ENCODE measurements at regions not wholly inside any gene's neighbourhood (a gene's known extent, or its start where the extent isn't known, plus 50 kb on each side); places are given as distances from the start of the nearest gene placed in this dataset.
"Not testable (repeated sequence)": the region's sequence is repeated elsewhere in the genome, so short reads cannot be mapped to it uniquely, and the experiment has no call there.

DNA sequence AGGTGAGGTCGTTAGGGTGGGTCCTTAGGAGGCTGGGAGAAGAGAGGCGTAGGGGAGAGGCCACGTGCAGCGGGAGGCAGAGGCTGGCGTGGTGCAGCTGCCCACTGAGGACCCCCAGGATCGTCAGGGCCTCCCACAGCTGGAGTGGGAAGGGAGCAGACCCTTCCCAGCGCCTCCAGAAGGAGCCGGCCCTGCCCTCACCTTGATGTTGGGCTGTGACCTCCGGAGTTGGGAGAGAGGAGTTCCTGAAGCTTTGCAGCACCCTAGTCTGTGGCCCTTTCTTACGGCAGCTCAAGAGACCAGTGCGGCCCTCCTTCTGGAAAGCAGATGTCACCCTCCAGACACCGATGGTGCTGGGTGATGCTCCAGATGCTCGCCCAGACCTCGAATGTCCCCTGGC is 156.5 kb upstream of the ZNF469 start:
- not testable (repeated sequence) for H3K27me3 ChIP-seq (replicated peaks); H3K27ac ChIP-seq; H3K4me3 ChIP-seq; H3K9me3 ChIP-seq (replicated peaks); H3K4me1 ChIP-seq (replicated peaks); H3K36me3 ChIP-seq; DNase-seq (ENCODE audit: low read depth in 1 of 2, low spot score in 2 of 2)

DNA sequence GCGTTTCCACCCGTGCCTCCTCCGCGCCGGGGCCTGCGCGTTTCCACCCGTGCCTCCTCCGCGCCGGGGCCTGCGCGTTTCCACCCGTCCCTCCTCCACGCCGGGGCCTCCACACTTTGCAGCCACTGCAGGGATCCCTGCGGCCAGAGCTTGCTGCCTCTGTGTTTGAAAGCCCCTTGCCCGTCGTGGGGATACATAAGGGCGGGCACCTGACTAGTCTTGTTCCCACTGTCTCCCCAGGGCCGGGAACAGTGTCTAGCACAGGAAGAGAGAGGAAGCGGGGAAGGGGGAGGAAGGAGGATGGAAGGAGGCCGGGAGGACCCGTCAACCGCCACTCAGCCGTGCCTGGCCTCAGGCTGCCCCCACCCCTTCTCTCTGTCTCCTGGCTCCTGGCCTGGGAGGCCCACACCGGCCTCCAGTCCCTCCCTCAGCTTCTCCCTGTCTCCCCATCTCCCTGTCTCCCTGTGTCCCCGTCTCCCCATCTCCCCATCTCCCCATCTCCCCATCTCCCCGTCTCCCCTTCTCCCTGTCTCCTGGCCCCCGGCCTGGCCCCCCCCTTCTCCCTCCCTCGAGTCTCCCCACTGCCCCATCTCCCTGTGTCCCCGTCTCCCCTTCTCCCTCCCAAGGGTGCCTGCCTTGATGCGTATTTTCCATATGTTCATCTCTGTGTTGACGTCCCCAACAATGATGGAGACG is 155.6 kb upstream of the ZNF469 start:
- not testable (repeated sequence) for DNase-seq (ENCODE audit: low read depth in 1 of 2, low spot score in 2 of 2); H3K4me1 ChIP-seq (replicated peaks); H3K4me3 ChIP-seq; H3K27me3 ChIP-seq (replicated peaks); H3K36me3 ChIP-seq; H3K27ac ChIP-seq; H3K9me3 ChIP-seq (replicated peaks)

GRCh38 chr16:88227722-88228482 is 154.9 kb upstream of the ZNF469 start:
- not testable (repeated sequence) for H3K27me3 ChIP-seq (replicated peaks)

GRCh38 chr16:88228751-88229150 is 154.0 kb upstream of the ZNF469 start:
- not testable (repeated sequence) for H3K4me1 ChIP-seq (replicated peaks); H3K36me3 ChIP-seq; H3K4me3 ChIP-seq; H3K27ac ChIP-seq; H3K9me3 ChIP-seq (replicated peaks); DNase-seq (ENCODE audit: low read depth in 1 of 2, low spot score in 2 of 2); H3K27me3 ChIP-seq (replicated peaks)

More at GRCh38 chr16:88227722-88228482, 154.9 kb upstream of the ZNF469 start:
- not testable (repeated sequence) for H3K4me1 ChIP-seq (replicated peaks); H3K27ac ChIP-seq; H3K36me3 ChIP-seq; DNase-seq (ENCODE audit: low read depth in 1 of 2, low spot score in 2 of 2); H3K9me3 ChIP-seq (replicated peaks); H3K4me3 ChIP-seq

GRCh38 chr16:88229710-88230109 is 153.0 kb upstream of the ZNF469 start:
- not testable (repeated sequence) for H3K27ac ChIP-seq

DNA sequence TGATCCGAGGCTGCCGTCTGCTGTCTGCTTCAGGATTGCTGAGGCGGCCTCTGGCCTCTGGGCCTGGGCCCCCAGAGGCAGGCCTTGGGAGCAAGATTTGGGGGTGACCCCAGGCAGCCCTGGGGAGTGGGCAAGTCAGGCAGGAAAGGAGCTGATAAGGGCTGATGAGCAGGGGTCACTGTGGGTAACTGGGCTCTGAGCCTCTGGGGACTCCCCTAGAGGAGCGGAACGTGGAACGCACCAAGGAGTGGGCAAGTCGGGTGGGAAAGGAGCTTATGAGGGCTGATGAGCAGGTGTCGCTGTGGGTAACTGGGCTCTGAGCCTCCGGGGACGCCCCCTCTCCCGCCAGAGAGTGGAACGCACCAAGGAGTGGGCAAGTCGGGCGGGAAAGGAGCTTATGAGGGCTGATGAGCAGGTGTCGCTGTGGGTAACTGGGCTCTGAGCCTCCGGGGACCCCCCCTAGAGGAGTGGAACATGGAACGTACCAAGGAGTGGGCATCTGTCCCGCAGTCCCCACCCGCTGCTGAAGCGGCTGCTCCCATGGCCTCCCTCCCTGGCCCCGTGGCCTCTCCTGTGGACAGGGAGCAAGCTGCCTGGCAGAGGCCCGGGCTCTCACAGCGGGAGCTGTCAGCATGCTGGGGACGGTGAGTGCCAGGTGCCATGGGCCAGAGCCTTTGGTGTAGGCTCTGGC is 152.3 kb upstream of the ZNF469 start:
- DNase-seq (ENCODE audit: low read depth in 1 of 2, low spot score in 2 of 2); H3K9me3 ChIP-seq (replicated peaks); H3K27me3 ChIP-seq (replicated peaks); H3K4me3 ChIP-seq; H3K27ac ChIP-seq; H3K36me3 ChIP-seq: not testable (repeated sequence)
- H3K4me1 ChIP-seq (replicated peaks), result peaks cover 14% of the 10 kb centered on the region

More at GRCh38 chr16:88229710-88230109, 153.0 kb upstream of the ZNF469 start:
- not testable (repeated sequence) for H3K4me3 ChIP-seq; H3K4me1 ChIP-seq (replicated peaks); H3K36me3 ChIP-seq; DNase-seq (ENCODE audit: low read depth in 1 of 2, low spot score in 2 of 2); H3K9me3 ChIP-seq (replicated peaks); H3K27me3 ChIP-seq (replicated peaks)

- H3K4me1 ChIP-seq (replicated peaks), result peaks cover 14% of the 10 kb centered on the region
- not testable (repeated sequence) for H3K9me3 ChIP-seq (replicated peaks); DNase-seq (ENCODE audit: low read depth in 1 of 2, low spot score in 2 of 2); H3K4me3 ChIP-seq; H3K27ac ChIP-seq; H3K36me3 ChIP-seq; H3K27me3 ChIP-seq (replicated peaks)
Measured at GRCh38 chr16:88230967-88231615, 151.7 kb upstream of the ZNF469 start.

- not testable (repeated sequence) for H3K4me3 ChIP-seq
Measured at GRCh38 chr16:88231839-88232238, 150.9 kb upstream of the ZNF469 start.

DNA sequence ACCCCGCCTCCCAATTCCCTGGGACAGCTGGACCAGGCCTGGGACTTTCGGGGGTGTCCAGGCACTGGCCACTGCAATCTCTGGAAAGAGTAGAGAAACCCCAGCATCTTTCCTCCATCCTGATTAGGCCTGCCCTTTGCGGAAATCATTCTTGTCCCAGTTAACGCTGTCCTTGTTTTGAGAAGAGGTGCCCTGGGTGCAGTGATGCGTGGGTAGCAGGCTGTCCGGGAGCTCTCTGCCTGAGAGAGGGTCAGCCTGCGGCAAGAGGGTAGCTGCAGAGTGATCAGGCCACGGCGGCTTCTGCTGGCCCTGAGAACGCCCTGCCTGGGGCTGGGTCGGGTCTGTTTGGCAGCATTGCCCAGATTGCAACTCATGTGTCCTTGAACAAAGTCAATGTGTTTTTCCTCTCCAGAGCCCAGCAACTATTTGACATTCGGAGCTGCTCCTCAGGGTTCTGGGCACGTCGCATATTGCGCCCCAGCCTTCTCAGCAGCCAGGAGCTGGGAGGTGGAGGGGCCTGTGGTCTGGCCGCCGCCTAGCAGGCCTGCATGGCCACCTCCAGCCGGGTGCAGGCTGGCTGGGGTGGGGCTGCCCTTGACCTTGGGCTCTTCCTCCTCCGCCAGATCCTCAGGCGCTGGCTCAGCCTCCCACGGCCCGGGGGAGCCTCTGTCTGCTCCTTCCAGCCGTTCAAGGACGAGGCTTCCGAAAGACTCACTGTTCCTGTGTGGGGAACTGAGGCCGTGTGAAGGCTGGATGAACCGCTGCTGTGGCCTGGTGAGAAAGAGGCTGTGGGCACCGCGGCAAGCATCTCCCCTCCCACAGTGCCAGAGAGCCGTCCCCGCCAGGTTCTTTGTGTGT is 150.1 kb upstream of the ZNF469 start:
- H3K9me3 ChIP-seq (replicated peaks); H3K27ac ChIP-seq; DNase-seq (ENCODE audit: low read depth in 1 of 2, low spot score in 2 of 2): not testable (repeated sequence)

More at GRCh38 chr16:88231839-88232238, 150.9 kb upstream of the ZNF469 start:
- H3K4me1 ChIP-seq (replicated peaks), result peaks cover 14% of the 10 kb centered on the region
- DNase-seq (ENCODE audit: low read depth in 1 of 2, low spot score in 2 of 2); H3K36me3 ChIP-seq; H3K9me3 ChIP-seq (replicated peaks); H3K27me3 ChIP-seq (replicated peaks); H3K27ac ChIP-seq: not testable (repeated sequence)

DNA sequence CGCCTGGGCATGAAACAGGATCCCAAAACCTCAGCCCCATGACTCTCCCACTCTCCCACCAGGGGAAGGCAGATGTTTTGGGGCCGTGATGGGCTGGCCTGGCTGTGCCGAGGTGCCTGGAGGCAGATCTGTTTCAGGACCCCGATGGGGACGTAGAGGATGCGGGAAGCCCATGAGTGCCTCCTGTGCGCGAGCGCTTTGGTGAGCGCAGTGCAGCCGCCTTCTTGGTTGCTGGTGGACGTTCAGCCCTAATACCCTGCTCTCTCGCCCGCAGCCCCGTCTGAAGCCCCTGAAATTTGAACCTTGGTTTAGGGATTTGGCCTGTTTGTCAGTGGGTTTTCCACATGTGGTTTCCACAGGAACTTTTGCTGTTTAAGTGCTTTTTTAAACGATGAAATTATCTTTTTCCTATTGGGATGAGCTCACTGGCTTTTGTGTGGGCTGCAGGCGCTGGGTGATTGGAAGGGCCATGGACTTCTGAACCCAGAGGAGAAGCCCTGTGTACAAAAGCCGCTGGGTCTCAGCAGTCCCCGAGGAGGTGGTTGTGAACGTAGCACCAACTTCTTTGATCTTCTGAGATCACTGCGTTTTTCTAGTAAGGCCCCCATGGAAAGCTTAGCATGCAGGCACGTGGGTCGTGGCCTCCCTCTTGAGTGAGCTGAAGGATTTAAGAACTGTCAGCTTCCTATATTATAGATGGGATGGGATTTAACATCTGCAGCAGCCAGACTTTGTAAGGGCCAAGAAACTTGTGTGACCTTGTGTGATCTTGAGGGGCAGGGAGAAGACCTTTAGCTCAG is 148.9 kb upstream of the ZNF469 start:
- not testable (repeated sequence) for H3K9me3 ChIP-seq (replicated peaks); DNase-seq (ENCODE audit: low read depth in 1 of 2, low spot score in 2 of 2); H3K27me3 ChIP-seq (replicated peaks); H3K36me3 ChIP-seq; H3K4me3 ChIP-seq
- Histone ChIP-seq H3K27ac (peak overlapping the region; percentile 90), H3K4me1 (replicated peaks) (peaks cover 14% of the 10 kb centered on the region)

More for the DNA sequence above, 150.1 kb upstream of the ZNF469 start:
- not testable (repeated sequence) for H3K27me3 ChIP-seq (replicated peaks); H3K4me3 ChIP-seq; H3K36me3 ChIP-seq
- H3K4me1 ChIP-seq (replicated peaks), result peaks cover 14% of the 10 kb centered on the region

- DNase-seq (ENCODE audit: low read depth in 1 of 2, low spot score in 2 of 2), result peak in 1 of 2 experiments; percentile 28
- Histone ChIP-seq H3K4me1 (replicated peaks) (peaks cover 14% of the 10 kb centered on the region), H3K27ac (peak overlapping the region; percentile 90)
- not testable (repeated sequence) for H3K27me3 ChIP-seq (replicated peaks); H3K4me3 ChIP-seq; H3K36me3 ChIP-seq; H3K9me3 ChIP-seq (replicated peaks)
Measured at GRCh38 chr16:88234421-88235271, 148.1 kb upstream of the ZNF469 start.

GRCh38 chr16:88235691-88236090 is 147.1 kb upstream of the ZNF469 start:
- H3K27me3 ChIP-seq (replicated peaks); H3K27ac ChIP-seq; H3K9me3 ChIP-seq (replicated peaks); H3K4me3 ChIP-seq; DNase-seq (ENCODE audit: low read depth in 1 of 2, low spot score in 2 of 2); H3K36me3 ChIP-seq: not testable (repeated sequence)
- peaks cover 17% of the 10 kb centered on the region for H3K4me1 ChIP-seq (replicated peaks)

Measured in SJSA1 (cell line).